OCI-LY1 (cell line): ENCODE measurements at regions not wholly inside any gene's neighbourhood (a gene's known extent, or its start where the extent isn't known, plus 50 kb on each side); places are given as distances from the start of the nearest gene placed in this dataset.

Experiments
- H2AFZ ChIP-seq: fragments of 200-600 bp; sonication (generic), shearing (Covaris generic); 2 replicates; pipeline ENCODE4 v1.6.0; 2014; ENCODE audit warnings: antibody characterized with exemption, mild to moderate bottlenecking, low read length
- H3F3A ChIP-seq: fragments of 200-600 bp; sonication (generic), shearing (Covaris generic); 2 replicates; pipeline ENCODE4 v1.6.0; 2014; ENCODE audit warnings: mild to moderate bottlenecking, antibody characterized with exemption, low read length, moderate library complexity; ENCODE audit not compliant: insufficient read depth
- H3K27ac ChIP-seq: fragments of 200-600 bp; sonication (generic); 2 replicates; pipeline ENCODE4 v1.5.1; 2014; ENCODE audit warnings: low read length, mixed run types, mild to moderate bottlenecking, low read depth; ENCODE audit not compliant: poor library complexity, severe bottlenecking
- H3K27me3 ChIP-seq: fragments of 200-600 bp; sonication (generic); 2 replicates; pipeline ENCODE4 v1.6.0; 2014; ENCODE audit warnings: antibody characterized with exemption, mild to moderate bottlenecking, low read length, moderate library complexity; ENCODE audit not compliant: insufficient read depth
- H3K36me3 ChIP-seq: fragments of 200-600 bp; sonication (generic); 2 replicates; pipeline ENCODE4 v1.6.1; 2014; ENCODE audit warnings: mild to moderate bottlenecking, antibody characterized with exemption, low read length, moderate library complexity, mixed read lengths; ENCODE audit not compliant: insufficient read depth
- H3K4me1 ChIP-seq: fragments of 200-600 bp; sonication (generic); 2 replicates; pipeline ENCODE4 v1.5.1; 2014; ENCODE audit warnings: mild to moderate bottlenecking, low read length, moderate library complexity; ENCODE audit not compliant: insufficient read depth, severe bottlenecking
- H3K4me2 ChIP-seq: fragments of 200-600 bp; sonication (generic), shearing (Covaris generic); 2 replicates; pipeline ENCODE4 v1.6.1; 2014; ENCODE audit warnings: low read length
- H3K4me3 ChIP-seq: fragments of 200-600 bp; sonication (generic); 2 replicates; pipeline ENCODE4 v1.5.1; 2014; ENCODE audit warnings: low read length, low read depth, mild to moderate bottlenecking, mixed read lengths; ENCODE audit not compliant: poor library complexity, severe bottlenecking
- H3K79me2 ChIP-seq: fragments of 200-600 bp; shearing (Covaris generic); 2 replicates; pipeline ENCODE4 v1.6.1; 2016; ENCODE audit warnings: mixed run types, low read length, mixed read lengths; ENCODE audit not compliant: insufficient read depth
- H3K9ac ChIP-seq: fragments of 200-600 bp; sonication (generic), shearing (Covaris generic); 2 replicates; pipeline ENCODE4 v1.6.1; 2014; ENCODE audit warnings: mild to moderate bottlenecking, low read length, mixed read lengths
- H3K9me2 ChIP-seq: fragments of 200-600 bp; sonication (generic), shearing (Covaris generic); 2 replicates; pipeline ENCODE4 v1.6.1; 2014; ENCODE audit warnings: low read depth, mild to moderate bottlenecking, low read length, mixed read lengths
- H3K9me3 ChIP-seq: fragments of 200-600 bp; shearing (Covaris generic); 2 replicates; pipeline ENCODE4 v1.6.1; 2014; ENCODE audit warnings: low read length, mixed read lengths
- H4K20me1 ChIP-seq: fragments of 200-600 bp; sonication (generic), shearing (Covaris generic); 2 replicates; pipeline ENCODE4 v1.6.0; 2016; ENCODE audit warnings: mild to moderate bottlenecking, low read length; ENCODE audit not compliant: insufficient read depth
- EZH2 ChIP-seq: fragments of 200-600 bp; sonication (generic), shearing (Covaris generic); IDR thresholded peaks from 2 replicates; pipeline ENCODE4 v1.8.0; 2017; ENCODE audit warnings: borderline replicate concordance, mixed run types, mild to moderate bottlenecking, antibody characterized with exemption, low read length, moderate library complexity, mixed read lengths
- TF ChIP-seq, protein P1 (sequence below): fragments of 200-600 bp; sonication (generic), shearing (Covaris generic); IDR thresholded peaks from 2 replicates; pipeline ENCODE4 v1.5.1; 2017; ENCODE audit warnings: mild to moderate bottlenecking, antibody characterized with exemption, low read length, moderate library complexity, mixed read lengths

GRCh38 chr15:79635897-79636561 is 203.9 kb downstream of the MINAR1 start:
- Histone ChIP-seq H2AFZ (no peak overlapping the region), H4K20me1 (no peaks in the 10 kb centered on the region), H3K4me1 (no peaks in the 10 kb centered on the region), H3K4me2 (no peak overlapping the region), H3K27ac (no peak overlapping the region), H3F3A (no peaks in the 10 kb centered on the region), H3K4me3 (no peak overlapping the region), H3K9me2 (no peaks in the 10 kb centered on the region), H3K79me2 (no peaks in the 10 kb centered on the region), H3K9me3 (no peaks in the 10 kb centered on the region), H3K9ac (no peak overlapping the region), H3K27me3 (no peaks in the 10 kb centered on the region), H3K36me3 (no peaks in the 10 kb centered on the region; the same call in 1 of the 2 replicates)
- TF ChIP-seq, protein P1, sequence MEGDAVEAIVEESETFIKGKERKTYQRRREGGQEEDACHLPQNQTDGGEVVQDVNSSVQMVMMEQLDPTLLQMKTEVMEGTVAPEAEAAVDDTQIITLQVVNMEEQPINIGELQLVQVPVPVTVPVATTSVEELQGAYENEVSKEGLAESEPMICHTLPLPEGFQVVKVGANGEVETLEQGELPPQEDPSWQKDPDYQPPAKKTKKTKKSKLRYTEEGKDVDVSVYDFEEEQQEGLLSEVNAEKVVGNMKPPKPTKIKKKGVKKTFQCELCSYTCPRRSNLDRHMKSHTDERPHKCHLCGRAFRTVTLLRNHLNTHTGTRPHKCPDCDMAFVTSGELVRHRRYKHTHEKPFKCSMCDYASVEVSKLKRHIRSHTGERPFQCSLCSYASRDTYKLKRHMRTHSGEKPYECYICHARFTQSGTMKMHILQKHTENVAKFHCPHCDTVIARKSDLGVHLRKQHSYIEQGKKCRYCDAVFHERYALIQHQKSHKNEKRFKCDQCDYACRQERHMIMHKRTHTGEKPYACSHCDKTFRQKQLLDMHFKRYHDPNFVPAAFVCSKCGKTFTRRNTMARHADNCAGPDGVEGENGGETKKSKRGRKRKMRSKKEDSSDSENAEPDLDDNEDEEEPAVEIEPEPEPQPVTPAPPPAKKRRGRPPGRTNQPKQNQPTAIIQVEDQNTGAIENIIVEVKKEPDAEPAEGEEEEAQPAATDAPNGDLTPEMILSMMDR, result no peak
- TF ChIP-seq EZH2, result no peak

- Histone ChIP-seq H3K36me3 (no peaks in the 10 kb centered on the region), H3K9ac (no peak overlapping the region), H3K4me1 (no peaks in the 10 kb centered on the region), H2AFZ (no peak overlapping the region), H3K9me2 (no peaks in the 10 kb centered on the region), H3K27ac (no peak overlapping the region), H3F3A (no peaks in the 10 kb centered on the region), H3K4me2 (no peak overlapping the region), H3K4me3 (no peak overlapping the region), H3K9me3 (no peaks in the 10 kb centered on the region), H3K27me3 (no peaks in the 10 kb centered on the region), H4K20me1 (no peaks in the 10 kb centered on the region), H3K79me2 (no peaks in the 10 kb centered on the region)
- TF ChIP-seq, protein P1, result no peak
- no peak for TF ChIP-seq EZH2
These were observed 208.1 kb downstream of the MINAR1 start for GRCh38 chr15:79640206-79640605.

- Histone ChIP-seq H3K4me1 (no peaks in the 10 kb centered on the region), H2AFZ (no peak overlapping the region), H3K36me3 (no peaks in the 10 kb centered on the region), H3K9ac (no peak overlapping the region), H3K9me3 (no peaks in the 10 kb centered on the region), H3K27me3 (no peaks in the 10 kb centered on the region), H3K79me2 (no peaks in the 10 kb centered on the region), H3F3A (no peaks in the 10 kb centered on the region), H3K27ac (no peak overlapping the region), H3K4me3 (no peak overlapping the region), H4K20me1 (no peaks in the 10 kb centered on the region), H3K9me2 (no peaks in the 10 kb centered on the region), H3K4me2 (no peak overlapping the region)
- TF ChIP-seq, protein P1, result no peak
- no peak for TF ChIP-seq EZH2
These were observed 209.7 kb downstream of the MINAR1 start for GRCh38 chr15:79641841-79642240.
